GM06990 (cell line): ENCODE measurements at regions not wholly inside any gene's neighbourhood (a gene's known extent, or its start where the extent isn't known, plus 50 kb on each side); places are given as distances from the start of the nearest gene placed in this dataset.

ENCODE experiments used
- DNase-seq: peaks from one replicate; pipeline ENCODE4 v3.0.0-alpha.2; 2011; ENCODE audit not compliant: insufficient read length; ENCODE audit errors: extremely low read depth
- H3K27me3 ChIP-seq: replicated peaks from 2 replicates; pipeline ENCODE4 v1.6.0; 2011; ENCODE audit warnings: low read length; ENCODE audit not compliant: control insufficient read depth, insufficient read depth
- H3K36me3 ChIP-seq: 2 replicates; pipeline ENCODE4 v1.5.1; 2011; ENCODE audit warnings: low read length; ENCODE audit not compliant: control insufficient read depth, insufficient read depth
- H3K4me3 ChIP-seq: replicated peaks from 2 replicates; pipeline ENCODE4 v1.5.1; 2011; ENCODE audit warnings: low read depth, mild to moderate bottlenecking, control low read depth, low read length
- CTCF ChIP-seq: IDR thresholded peaks from 2 replicates; pipeline ENCODE4 v1.5.1; 2011; ENCODE audit warnings: low read length, control low read depth, mild to moderate bottlenecking, inconsistent platforms; ENCODE audit not compliant: insufficient read depth, poor library complexity, severe bottlenecking

GRCh38 chr18:77520767-77521166 lies 271.1 kb downstream of the GALR1 start:
- no peak for DNase-seq
- no peak overlapping the region for H3K4me3 ChIP-seq
- no peaks in the 10 kb centered on the region for H3K36me3 ChIP-seq
- no peaks in the 10 kb centered on the region for H3K27me3 ChIP-seq
- no peak for TF ChIP-seq CTCF

- Histone ChIP-seq H3K27me3 (no peaks in the 10 kb centered on the region), H3K36me3 (no peaks in the 10 kb centered on the region), H3K4me3 (no peak overlapping the region)
- TF ChIP-seq CTCF, result no peak
- DNase-seq, result no peak
These were observed 272.5 kb downstream of the GALR1 start for GRCh38 chr18:77522051-77522675.

GRCh38 chr18:77524909-77525308 lies 275.3 kb downstream of the GALR1 start:
- no peaks in the 10 kb centered on the region for H3K27me3 ChIP-seq
- H3K36me3 ChIP-seq, result no peaks in the 10 kb centered on the region
- no peak overlapping the region for H3K4me3 ChIP-seq
- TF ChIP-seq CTCF, result no peak
- no peak for DNase-seq

- H3K36me3 ChIP-seq, result no peaks in the 10 kb centered on the region
- DNase-seq, result no peak
- TF ChIP-seq CTCF, result no peak
- H3K27me3 ChIP-seq, result no peaks in the 10 kb centered on the region
- H3K4me3 ChIP-seq, result no peak overlapping the region
These were observed 277.3 kb downstream of the GALR1 start for GRCh38 chr18:77526962-77527361.

- no peak for TF ChIP-seq CTCF
- no peak overlapping the region for H3K4me3 ChIP-seq
- H3K36me3 ChIP-seq, result no peaks in the 10 kb centered on the region
- H3K27me3 ChIP-seq, result no peaks in the 10 kb centered on the region
- no peak for DNase-seq
These were observed 279.2 kb downstream of the GALR1 start for GRCh38 chr18:77528872-77529271.
